ENCODE measurements at regions not wholly inside any gene's neighbourhood (a gene's known extent, or its start where the extent isn't known, plus 50 kb on each side); places are given as distances from the start of the nearest gene placed in this dataset.

GRCh38 chr6:147774856-147775255, 266.4 kb downstream of the SAMD5 start:
- H3K27ac ChIP-seq (ENCODE audit: low read depth, low read length) = no peak overlapping the region
- no peaks in the 10 kb centered on the region for H3K4me1 ChIP-seq (ENCODE audit: control insufficient read depth, insufficient read depth, low read length)
- H3K36me3 ChIP-seq (ENCODE audit: control insufficient read depth, insufficient read depth, low read length) = no peaks in the 10 kb centered on the region
- H3K27me3 ChIP-seq (ENCODE audit: control insufficient read depth, insufficient read depth, low read length) = no peaks in the 10 kb centered on the region
- H3K9ac ChIP-seq (ENCODE audit: low read length) = no peak overlapping the region
- no peak overlapping the region for H3K4me3 ChIP-seq (ENCODE audit: low read length)

- H3K27ac ChIP-seq (ENCODE audit: low read depth, low read length) = no peak overlapping the region
- H3K36me3 ChIP-seq (ENCODE audit: control insufficient read depth, insufficient read depth, low read length) = no peaks in the 10 kb centered on the region
- H3K27me3 ChIP-seq (ENCODE audit: control insufficient read depth, insufficient read depth, low read length) = no peaks in the 10 kb centered on the region
- no peak overlapping the region for H3K4me3 ChIP-seq (ENCODE audit: low read length)
- H3K9ac ChIP-seq (ENCODE audit: low read length) = no peak overlapping the region
- H3K4me1 ChIP-seq (ENCODE audit: control insufficient read depth, insufficient read depth, low read length) = no peaks in the 10 kb centered on the region
Measured at GRCh38 chr6:147776631-147777213, 268.2 kb downstream of the SAMD5 start.

GRCh38 chr6:147779624-147780023, 271.1 kb downstream of the SAMD5 start:
- no peaks in the 10 kb centered on the region for H3K4me1 ChIP-seq (ENCODE audit: control insufficient read depth, insufficient read depth, low read length)
- H3K4me3 ChIP-seq (ENCODE audit: low read length) = no peak overlapping the region
- H3K27me3 ChIP-seq (ENCODE audit: control insufficient read depth, insufficient read depth, low read length) = no peaks in the 10 kb centered on the region
- no peak overlapping the region for H3K9ac ChIP-seq (ENCODE audit: low read length)
- H3K27ac ChIP-seq (ENCODE audit: low read depth, low read length) = no peak overlapping the region
- no peaks in the 10 kb centered on the region for H3K36me3 ChIP-seq (ENCODE audit: control insufficient read depth, insufficient read depth, low read length)

GRCh38 chr6:147782302-147782701, 273.8 kb downstream of the SAMD5 start:
- Histone ChIP-seq H3K27me3 (ENCODE audit: control insufficient read depth, insufficient read depth, low read length) (no peaks in the 10 kb centered on the region), H3K36me3 (ENCODE audit: control insufficient read depth, insufficient read depth, low read length) (no peaks in the 10 kb centered on the region), H3K4me3 (ENCODE audit: low read length) (no peak overlapping the region), H3K27ac (ENCODE audit: low read depth, low read length) (no peak overlapping the region), H3K4me1 (ENCODE audit: control insufficient read depth, insufficient read depth, low read length) (no peaks in the 10 kb centered on the region), H3K9ac (ENCODE audit: low read length) (no peak overlapping the region)

GRCh38 chr6:147784371-147784770, 275.9 kb downstream of the SAMD5 start:
- Histone ChIP-seq H3K4me1 (ENCODE audit: control insufficient read depth, insufficient read depth, low read length) (no peaks in the 10 kb centered on the region), H3K27ac (ENCODE audit: low read depth, low read length) (no peak overlapping the region), H3K9ac (ENCODE audit: low read length) (no peak overlapping the region), H3K36me3 (ENCODE audit: control insufficient read depth, insufficient read depth, low read length) (no peaks in the 10 kb centered on the region), H3K4me3 (ENCODE audit: low read length) (no peak overlapping the region), H3K27me3 (ENCODE audit: control insufficient read depth, insufficient read depth, low read length) (no peaks in the 10 kb centered on the region)

- Histone ChIP-seq H3K27me3 (ENCODE audit: control insufficient read depth, insufficient read depth, low read length) (no peaks in the 10 kb centered on the region), H3K36me3 (ENCODE audit: control insufficient read depth, insufficient read depth, low read length) (no peaks in the 10 kb centered on the region), H3K9ac (ENCODE audit: low read length) (no peak overlapping the region), H3K4me1 (ENCODE audit: control insufficient read depth, insufficient read depth, low read length) (no peaks in the 10 kb centered on the region), H3K27ac (ENCODE audit: low read depth, low read length) (no peak overlapping the region), H3K4me3 (ENCODE audit: low read length) (no peak overlapping the region)
Measured at GRCh38 chr6:147787417-147787816, 278.9 kb downstream of the SAMD5 start.

DNA sequence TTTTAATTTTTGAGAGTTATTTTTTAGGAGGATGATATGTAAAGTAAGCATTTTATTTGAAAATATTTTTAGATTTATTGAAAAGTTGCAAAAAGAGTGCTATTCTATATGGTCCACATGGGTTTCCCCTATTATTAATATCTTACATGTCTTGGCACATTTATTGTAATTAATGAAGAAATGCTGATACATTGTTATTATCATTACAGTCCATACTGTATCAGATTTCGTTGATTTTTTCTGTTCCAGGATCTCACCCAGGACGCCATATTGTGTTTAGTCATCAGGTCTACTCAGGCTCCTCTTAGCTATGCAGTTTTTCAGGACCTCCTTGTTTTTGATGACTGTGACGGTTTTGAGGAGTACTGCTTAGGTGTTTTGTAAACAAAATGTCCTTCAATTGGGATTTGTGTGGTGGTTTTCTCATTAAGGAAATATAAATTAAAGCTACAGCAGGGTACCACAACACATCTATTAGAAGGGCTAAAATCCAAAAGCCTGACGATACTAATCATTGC, 281.0 kb downstream of the SAMD5 start:
- no peaks in the 10 kb centered on the region for H3K36me3 ChIP-seq (ENCODE audit: control insufficient read depth, insufficient read depth, low read length)
- no peaks in the 10 kb centered on the region for H3K27me3 ChIP-seq (ENCODE audit: control insufficient read depth, insufficient read depth, low read length)
- no peak overlapping the region for H3K9ac ChIP-seq (ENCODE audit: low read length)
- no peaks in the 10 kb centered on the region for H3K4me1 ChIP-seq (ENCODE audit: control insufficient read depth, insufficient read depth, low read length)
- no peak overlapping the region for H3K4me3 ChIP-seq (ENCODE audit: low read length)
- no peak overlapping the region for H3K27ac ChIP-seq (ENCODE audit: low read depth, low read length)

DNA sequence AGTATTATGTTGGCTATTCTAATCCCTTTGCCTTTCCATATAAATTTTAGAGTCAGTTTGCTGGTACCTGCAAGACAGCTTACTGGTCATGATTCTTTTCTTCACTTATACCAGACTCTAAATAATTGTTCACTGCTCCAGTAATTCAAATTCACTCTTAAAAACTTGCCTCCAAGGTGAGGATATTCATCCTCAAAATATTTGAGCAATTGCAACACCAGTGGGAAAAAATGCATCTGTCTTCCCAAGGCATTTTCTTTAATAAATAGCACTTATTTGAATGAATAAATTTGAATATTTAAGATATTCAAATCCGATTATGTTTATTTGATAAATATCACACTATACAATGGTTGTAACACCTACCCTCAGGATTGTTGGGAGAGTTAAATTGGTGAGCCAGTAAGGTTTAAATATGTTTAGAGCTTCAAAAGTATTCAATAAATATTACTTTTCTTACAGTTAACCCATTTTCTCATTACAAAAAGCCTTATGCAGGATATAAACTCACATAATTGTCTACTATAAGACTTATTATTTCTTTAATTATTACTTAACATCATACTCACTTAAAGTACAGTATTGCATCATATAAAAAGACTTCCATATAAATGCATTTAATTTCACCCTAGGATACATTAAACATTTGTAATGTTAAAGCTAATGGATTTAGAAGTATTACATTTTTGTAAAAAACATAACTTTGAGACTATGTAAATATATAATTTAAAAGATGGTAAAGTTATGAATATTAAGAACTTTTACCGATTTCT, 285.6 kb downstream of the SAMD5 start:
- H3K9ac ChIP-seq (ENCODE audit: low read length) = no peak overlapping the region
- no peak overlapping the region for H3K27ac ChIP-seq (ENCODE audit: low read depth, low read length)
- H3K4me1 ChIP-seq (ENCODE audit: control insufficient read depth, insufficient read depth, low read length) = no peaks in the 10 kb centered on the region
- no peaks in the 10 kb centered on the region for H3K27me3 ChIP-seq (ENCODE audit: control insufficient read depth, insufficient read depth, low read length)
- no peak overlapping the region for H3K4me3 ChIP-seq (ENCODE audit: low read length)
- H3K36me3 ChIP-seq (ENCODE audit: control insufficient read depth, insufficient read depth, low read length) = no peaks in the 10 kb centered on the region

DNA sequence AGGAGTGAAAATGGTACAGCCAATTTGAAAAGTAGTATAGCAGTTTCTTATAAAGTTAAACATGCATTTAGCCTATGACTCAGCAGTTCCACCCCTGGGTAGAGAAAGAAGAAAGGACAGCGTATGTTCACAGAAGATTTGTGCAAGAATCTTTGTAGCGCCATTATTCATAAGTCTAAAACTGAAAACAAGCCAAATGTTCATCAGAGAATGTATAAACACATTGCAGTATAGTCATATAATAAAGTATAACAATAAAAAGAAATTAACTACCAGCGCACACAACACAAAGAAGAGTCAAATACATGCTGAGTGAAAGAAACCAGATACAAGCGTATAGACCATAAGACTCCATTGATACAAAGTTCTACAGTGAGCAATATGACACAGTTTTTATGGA, 294.0 kb downstream of the SAMD5 start:
- Histone ChIP-seq H3K9ac (ENCODE audit: low read length) (no peak overlapping the region), H3K4me3 (ENCODE audit: low read length) (no peak overlapping the region), H3K36me3 (ENCODE audit: control insufficient read depth, insufficient read depth, low read length) (no peaks in the 10 kb centered on the region), H3K4me1 (ENCODE audit: control insufficient read depth, insufficient read depth, low read length) (peaks cover 5% of the 10 kb centered on the region), H3K27ac (ENCODE audit: low read depth, low read length) (no peak overlapping the region), H3K27me3 (ENCODE audit: control insufficient read depth, insufficient read depth, low read length) (no peaks in the 10 kb centered on the region)

DNA sequence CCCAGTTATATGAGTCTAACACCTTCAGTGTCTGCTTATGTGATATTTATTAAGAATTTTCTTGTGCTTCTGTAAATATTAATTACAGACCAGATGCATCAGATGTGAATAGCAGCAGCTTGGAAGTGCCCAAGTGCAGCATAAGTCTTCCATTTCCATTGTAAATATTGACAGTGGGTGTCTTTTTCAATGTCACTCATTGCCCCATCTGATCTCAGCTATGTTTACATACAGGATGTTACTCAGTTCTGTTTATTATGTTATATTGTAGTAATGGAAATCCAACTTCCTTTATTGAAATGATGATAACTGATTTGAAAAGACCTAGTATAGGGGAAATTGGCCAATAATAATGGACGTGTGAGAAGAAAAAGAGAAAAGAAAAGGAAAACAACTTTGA, 296.7 kb downstream of the SAMD5 start:
- Histone ChIP-seq H3K4me3 (ENCODE audit: low read length) (no peak overlapping the region), H3K9ac (ENCODE audit: low read length) (no peak overlapping the region), H3K27ac (ENCODE audit: low read depth, low read length) (no peak overlapping the region), H3K27me3 (ENCODE audit: control insufficient read depth, insufficient read depth, low read length) (no peaks in the 10 kb centered on the region), H3K36me3 (ENCODE audit: control insufficient read depth, insufficient read depth, low read length) (no peaks in the 10 kb centered on the region), H3K4me1 (ENCODE audit: control insufficient read depth, insufficient read depth, low read length) (peaks cover 5% of the 10 kb centered on the region)

DNA sequence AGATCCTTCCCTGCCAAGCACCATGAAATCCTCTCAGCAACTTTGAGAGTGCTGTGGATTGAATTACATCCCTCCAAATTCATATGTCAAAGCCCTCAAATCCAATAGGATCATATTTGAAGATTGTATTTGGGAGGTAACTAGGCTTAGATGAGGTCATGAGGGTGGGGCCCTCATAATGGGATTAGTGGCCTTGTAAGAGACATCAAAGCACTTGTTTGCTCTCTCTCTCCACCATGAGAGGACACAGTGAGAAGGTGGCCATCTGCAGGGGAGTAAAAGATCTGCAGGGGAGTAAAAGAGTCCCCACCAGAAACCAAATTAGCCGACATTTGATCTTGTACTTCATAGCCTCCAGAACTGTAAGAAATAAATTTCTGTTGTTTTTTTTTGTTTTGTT, 298.2 kb downstream of the SAMD5 start:
- Histone ChIP-seq H3K27me3 (ENCODE audit: control insufficient read depth, insufficient read depth, low read length) (no peaks in the 10 kb centered on the region), H3K4me3 (ENCODE audit: low read length) (no peak overlapping the region), H3K9ac (ENCODE audit: low read length) (no peak overlapping the region), H3K36me3 (ENCODE audit: control insufficient read depth, insufficient read depth, low read length) (no peaks in the 10 kb centered on the region), H3K4me1 (ENCODE audit: control insufficient read depth, insufficient read depth, low read length) (peaks cover 5% of the 10 kb centered on the region), H3K27ac (ENCODE audit: low read depth, low read length) (no peak overlapping the region)

GRCh38 chr6:147808640-147809039, 300.1 kb downstream of the SAMD5 start:
- no peak overlapping the region for H3K27ac ChIP-seq (ENCODE audit: low read depth, low read length)
- no peak overlapping the region for H3K4me3 ChIP-seq (ENCODE audit: low read length)
- no peak overlapping the region for H3K9ac ChIP-seq (ENCODE audit: low read length)
- H3K27me3 ChIP-seq (ENCODE audit: control insufficient read depth, insufficient read depth, low read length) = no peaks in the 10 kb centered on the region
- no peaks in the 10 kb centered on the region for H3K36me3 ChIP-seq (ENCODE audit: control insufficient read depth, insufficient read depth, low read length)
- no peaks in the 10 kb centered on the region for H3K4me1 ChIP-seq (ENCODE audit: control insufficient read depth, insufficient read depth, low read length)

All from rectal smooth muscle tissue (tissue), 1 donor.